HG02943 (cell line): ENCODE measurements at regions not wholly inside any gene's neighbourhood (a gene's known extent, or its start where the extent isn't known, plus 50 kb on each side); places are given as distances from the start of the nearest gene placed in this dataset.

Experiments
- ATAC-seq: cut with Tn5 transposase; IDR thresholded peaks from one replicate; pipeline ENCODE4 v1.9.1; 2021; ENCODE audit warnings: mild to moderate bottlenecking, low read depth, moderate library complexity; ENCODE audit not compliant: unreplicated experiment

GRCh38 chr6:133748628-133749027 lies 140.3 kb upstream of the TCF21 start:
- ATAC-seq: no peak

- ATAC-seq: no peak
Measured at GRCh38 chr6:133749427-133749826, 139.5 kb upstream of the TCF21 start.

GRCh38 chr6:133752129-133752528 lies 136.8 kb upstream of the TCF21 start:
- no peak for ATAC-seq

- ATAC-seq: no peak
Measured at GRCh38 chr6:133753756-133754155, 135.2 kb upstream of the TCF21 start.

GRCh38 chr6:133754298-133754697 lies 134.6 kb upstream of the TCF21 start:
- ATAC-seq: no peak

- ATAC-seq: no peak
Measured at GRCh38 chr6:133756078-133756695, 132.7 kb upstream of the TCF21 start.

- no peak for ATAC-seq
Measured at GRCh38 chr6:133757335-133757734, 131.6 kb upstream of the TCF21 start.

- no peak for ATAC-seq
Measured at GRCh38 chr6:133758815-133759335, 130.0 kb upstream of the TCF21 start.

GRCh38 chr6:133759524-133759923 lies 129.4 kb upstream of the TCF21 start:
- no peak for ATAC-seq

- ATAC-seq: no peak
Measured at GRCh38 chr6:133761706-133762105, 127.2 kb upstream of the TCF21 start.

GRCh38 chr6:133764008-133764753 lies 124.7 kb upstream of the TCF21 start:
- no peak for ATAC-seq

- no peak for ATAC-seq
Measured at GRCh38 chr6:133764754-133765208, 124.1 kb upstream of the TCF21 start.

- no peak for ATAC-seq
Measured at GRCh38 chr6:133767357-133767970, 121.4 kb upstream of the TCF21 start.

GRCh38 chr6:133768656-133769295 lies 120.1 kb upstream of the TCF21 start:
- no peak for ATAC-seq

GRCh38 chr6:133769463-133769862 lies 119.5 kb upstream of the TCF21 start:
- no peak for ATAC-seq

GRCh38 chr6:133772567-133772966 lies 116.3 kb upstream of the TCF21 start:
- ATAC-seq: no peak

GRCh38 chr6:133773776-133774175 lies 115.1 kb upstream of the TCF21 start:
- no peak for ATAC-seq

GRCh38 chr6:133774356-133774755 lies 114.6 kb upstream of the TCF21 start:
- ATAC-seq: no peak

- no peak for ATAC-seq
Measured at GRCh38 chr6:133778414-133779130, 110.3 kb upstream of the TCF21 start.

- no peak for ATAC-seq
Measured at GRCh38 chr6:133779916-133780695, 108.8 kb upstream of the TCF21 start.
